ENCODE measurements at regions not wholly inside any gene's neighbourhood (a gene's known extent, or its start where the extent isn't known, plus 50 kb on each side); places are given as distances from the start of the nearest gene placed in this dataset.

DNA sequence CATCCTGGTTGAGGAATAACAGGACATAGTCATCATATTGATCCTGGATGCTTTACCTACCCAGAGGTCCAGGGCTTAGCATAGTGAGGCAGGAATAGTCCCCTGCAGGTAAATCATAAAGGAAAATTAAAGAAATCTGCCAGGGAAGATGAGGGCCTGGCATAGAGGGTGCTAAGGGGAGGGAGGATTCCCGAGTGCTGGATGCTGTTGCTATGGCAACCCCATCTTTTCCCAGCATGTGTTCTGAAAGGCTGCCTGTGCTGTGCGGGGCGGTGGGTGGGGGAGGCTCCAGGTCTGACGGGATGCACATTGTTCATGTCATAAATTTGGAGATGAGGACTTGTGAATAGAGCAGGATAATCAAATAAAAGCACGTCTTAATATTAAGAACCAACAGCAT, 212.6 kb upstream of the PCSK2 start:
- TF ChIP-seq, protein P1, sequence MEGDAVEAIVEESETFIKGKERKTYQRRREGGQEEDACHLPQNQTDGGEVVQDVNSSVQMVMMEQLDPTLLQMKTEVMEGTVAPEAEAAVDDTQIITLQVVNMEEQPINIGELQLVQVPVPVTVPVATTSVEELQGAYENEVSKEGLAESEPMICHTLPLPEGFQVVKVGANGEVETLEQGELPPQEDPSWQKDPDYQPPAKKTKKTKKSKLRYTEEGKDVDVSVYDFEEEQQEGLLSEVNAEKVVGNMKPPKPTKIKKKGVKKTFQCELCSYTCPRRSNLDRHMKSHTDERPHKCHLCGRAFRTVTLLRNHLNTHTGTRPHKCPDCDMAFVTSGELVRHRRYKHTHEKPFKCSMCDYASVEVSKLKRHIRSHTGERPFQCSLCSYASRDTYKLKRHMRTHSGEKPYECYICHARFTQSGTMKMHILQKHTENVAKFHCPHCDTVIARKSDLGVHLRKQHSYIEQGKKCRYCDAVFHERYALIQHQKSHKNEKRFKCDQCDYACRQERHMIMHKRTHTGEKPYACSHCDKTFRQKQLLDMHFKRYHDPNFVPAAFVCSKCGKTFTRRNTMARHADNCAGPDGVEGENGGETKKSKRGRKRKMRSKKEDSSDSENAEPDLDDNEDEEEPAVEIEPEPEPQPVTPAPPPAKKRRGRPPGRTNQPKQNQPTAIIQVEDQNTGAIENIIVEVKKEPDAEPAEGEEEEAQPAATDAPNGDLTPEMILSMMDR (tag by site-specific recombination; IDR thresholded peaks at IDR 0.05), result no peak
- no peak for TF ChIP-seq KLF10 (tag by site-specific recombination; IDR thresholded peaks at IDR 0.05)
- TF ChIP-seq, protein P2, sequence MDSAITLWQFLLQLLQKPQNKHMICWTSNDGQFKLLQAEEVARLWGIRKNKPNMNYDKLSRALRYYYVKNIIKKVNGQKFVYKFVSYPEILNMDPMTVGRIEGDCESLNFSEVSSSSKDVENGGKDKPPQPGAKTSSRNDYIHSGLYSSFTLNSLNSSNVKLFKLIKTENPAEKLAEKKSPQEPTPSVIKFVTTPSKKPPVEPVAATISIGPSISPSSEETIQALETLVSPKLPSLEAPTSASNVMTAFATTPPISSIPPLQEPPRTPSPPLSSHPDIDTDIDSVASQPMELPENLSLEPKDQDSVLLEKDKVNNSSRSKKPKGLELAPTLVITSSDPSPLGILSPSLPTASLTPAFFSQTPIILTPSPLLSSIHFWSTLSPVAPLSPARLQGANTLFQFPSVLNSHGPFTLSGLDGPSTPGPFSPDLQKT (IDR thresholded peaks at IDR 0.05; ENCODE audit: borderline replicate concordance, low read depth, low read length), result no peak

Data from HEK293 (cell line).